ENCODE measurements at regions not wholly inside any gene's neighbourhood (a gene's known extent, or its start where the extent isn't known, plus 50 kb on each side); places are given as distances from the start of the nearest gene placed in this dataset.

DNA sequence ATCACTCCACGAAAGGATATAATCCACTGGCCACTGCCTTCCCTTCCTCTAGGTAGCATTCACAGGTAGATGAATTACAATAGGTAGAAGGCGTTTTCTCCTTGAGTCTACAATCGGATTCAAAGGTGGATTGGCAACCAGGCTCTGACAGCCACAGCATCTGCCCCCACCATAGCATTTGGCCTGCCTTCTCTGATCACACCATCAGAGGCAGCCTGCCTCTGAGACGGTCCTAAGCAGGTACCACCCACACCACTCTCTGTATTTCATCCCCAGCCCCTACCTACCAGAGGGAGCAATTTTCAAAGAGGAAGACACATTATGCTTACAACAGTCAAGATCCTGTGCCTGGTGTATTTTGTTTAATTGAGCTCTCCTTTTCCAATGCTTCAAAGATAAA, 210.5 kb upstream of the SPTLC3 start:
- DNase-seq (ENCODE audit: extremely low read depth, low read depth) = no peak
- TF ChIP-seq, protein P1, sequence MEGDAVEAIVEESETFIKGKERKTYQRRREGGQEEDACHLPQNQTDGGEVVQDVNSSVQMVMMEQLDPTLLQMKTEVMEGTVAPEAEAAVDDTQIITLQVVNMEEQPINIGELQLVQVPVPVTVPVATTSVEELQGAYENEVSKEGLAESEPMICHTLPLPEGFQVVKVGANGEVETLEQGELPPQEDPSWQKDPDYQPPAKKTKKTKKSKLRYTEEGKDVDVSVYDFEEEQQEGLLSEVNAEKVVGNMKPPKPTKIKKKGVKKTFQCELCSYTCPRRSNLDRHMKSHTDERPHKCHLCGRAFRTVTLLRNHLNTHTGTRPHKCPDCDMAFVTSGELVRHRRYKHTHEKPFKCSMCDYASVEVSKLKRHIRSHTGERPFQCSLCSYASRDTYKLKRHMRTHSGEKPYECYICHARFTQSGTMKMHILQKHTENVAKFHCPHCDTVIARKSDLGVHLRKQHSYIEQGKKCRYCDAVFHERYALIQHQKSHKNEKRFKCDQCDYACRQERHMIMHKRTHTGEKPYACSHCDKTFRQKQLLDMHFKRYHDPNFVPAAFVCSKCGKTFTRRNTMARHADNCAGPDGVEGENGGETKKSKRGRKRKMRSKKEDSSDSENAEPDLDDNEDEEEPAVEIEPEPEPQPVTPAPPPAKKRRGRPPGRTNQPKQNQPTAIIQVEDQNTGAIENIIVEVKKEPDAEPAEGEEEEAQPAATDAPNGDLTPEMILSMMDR (IDR thresholded peaks at IDR 0.05; ENCODE audit: low read depth, low read length) = no peak

DNA sequence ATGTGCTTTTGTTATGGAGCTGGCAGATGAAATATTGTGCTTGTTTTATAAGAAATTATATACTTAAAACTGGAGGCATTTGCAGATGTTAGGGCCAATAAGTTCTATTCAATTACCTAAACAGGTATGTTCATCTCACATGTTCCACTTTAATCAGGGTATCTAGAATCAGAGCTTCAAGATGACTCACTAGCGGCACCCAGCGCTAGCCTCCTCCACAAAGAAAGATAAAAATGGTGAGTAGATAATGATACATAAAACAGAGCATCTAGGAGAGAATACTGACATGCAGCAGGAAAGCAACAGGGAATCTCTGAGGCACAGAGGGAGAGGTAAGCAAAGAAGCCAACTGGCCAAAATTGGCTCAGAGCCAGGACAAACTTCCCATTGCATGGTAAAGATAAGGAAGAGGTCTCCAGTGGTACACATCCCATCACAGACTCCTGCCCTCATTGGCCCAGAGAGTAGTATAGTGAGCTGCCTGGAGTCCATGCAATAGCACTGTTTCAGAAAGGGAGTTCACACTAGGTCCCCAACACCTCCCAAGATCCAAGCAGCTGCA, 200.7 kb upstream of the SPTLC3 start:
- TF ChIP-seq, protein P1 (IDR thresholded peaks at IDR 0.05; ENCODE audit: low read depth, low read length) = no peak
- DNase-seq (ENCODE audit: extremely low read depth, low read depth) = no peak

DNA sequence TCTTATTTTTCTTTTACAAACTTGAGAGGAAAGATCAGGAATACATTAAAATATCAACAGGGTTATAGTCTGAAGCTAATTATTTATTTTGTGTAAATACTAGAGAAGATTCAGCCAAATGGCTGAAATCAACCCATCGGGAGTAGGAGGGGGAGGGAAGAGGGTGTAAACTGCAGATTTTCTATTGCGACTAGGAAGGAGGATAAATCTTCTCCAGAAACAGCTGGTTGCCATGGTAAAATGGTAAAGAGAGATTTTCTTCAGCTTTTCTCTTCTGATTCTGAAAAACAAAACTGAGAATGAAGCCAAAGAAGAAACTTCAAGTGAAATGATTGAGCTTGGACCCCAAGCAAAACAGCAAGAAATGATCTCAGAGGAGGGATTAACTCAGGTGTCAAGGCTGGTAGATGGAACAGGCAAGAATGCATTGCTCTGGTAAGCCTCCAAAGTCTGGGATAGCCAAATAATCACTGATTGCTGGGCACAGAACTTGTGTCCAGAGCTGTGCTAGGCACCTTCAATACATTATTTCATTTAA, 193.5 kb upstream of the SPTLC3 start:
- TF ChIP-seq, protein P1 (IDR thresholded peaks at IDR 0.05; ENCODE audit: low read depth, low read length) = no peak
- DNase-seq (ENCODE audit: extremely low read depth, low read depth) = no peak

DNA sequence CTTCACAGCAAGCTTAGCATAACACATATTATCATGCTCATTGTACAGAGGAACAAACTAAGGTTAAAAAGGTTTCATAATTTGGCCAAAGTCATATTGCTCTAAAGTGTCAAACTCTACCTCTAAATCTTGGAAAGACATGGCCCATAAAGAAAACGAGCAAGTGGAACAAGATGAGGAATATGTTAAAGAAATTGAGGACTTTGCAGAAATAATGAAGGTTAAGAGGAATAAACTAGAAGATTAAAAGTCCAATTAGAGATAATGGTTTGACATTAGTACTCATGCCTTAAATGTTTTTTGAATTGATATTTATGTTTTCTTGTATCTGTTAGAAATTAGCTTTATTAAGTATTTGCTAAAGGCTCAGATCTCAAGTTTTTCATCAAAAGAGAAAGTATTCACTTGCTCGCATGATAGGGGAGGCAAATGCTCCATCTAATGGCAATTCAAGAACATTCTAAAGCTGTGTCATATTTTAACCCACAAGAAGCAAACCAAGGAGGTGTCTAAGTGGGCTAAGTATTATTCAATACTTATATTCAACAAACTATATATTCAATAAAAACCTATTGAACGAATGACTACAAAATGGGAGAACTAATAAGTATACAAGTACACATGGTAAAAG, 192.9 kb upstream of the SPTLC3 start:
- TF ChIP-seq, protein P1 (IDR thresholded peaks at IDR 0.05; ENCODE audit: low read depth, low read length) = no peak
- DNase-seq (ENCODE audit: extremely low read depth, low read depth) = no peak

DNA sequence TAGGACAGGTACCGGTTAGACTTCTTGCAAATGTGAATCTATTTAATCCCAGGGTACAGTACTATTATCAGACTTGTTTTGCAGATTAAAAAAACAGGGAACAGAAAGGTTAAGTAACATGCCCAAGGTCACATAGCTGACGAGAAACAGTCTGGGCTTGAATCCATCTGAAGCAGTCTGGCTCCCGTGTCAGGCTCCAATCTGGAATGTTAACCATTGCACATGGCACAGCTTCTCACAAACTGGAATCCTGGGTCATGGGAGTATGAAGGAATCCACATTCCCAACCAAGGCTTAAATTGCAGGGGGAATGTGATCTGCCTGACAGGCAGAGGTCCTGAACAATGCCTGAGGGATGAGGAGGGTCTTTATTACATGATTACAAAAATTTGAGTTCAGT, 187.5 kb upstream of the SPTLC3 start:
- TF ChIP-seq, protein P1 (IDR thresholded peaks at IDR 0.05; ENCODE audit: low read depth, low read length) = no peak
- DNase-seq (ENCODE audit: extremely low read depth, low read depth) = no peak

DNA sequence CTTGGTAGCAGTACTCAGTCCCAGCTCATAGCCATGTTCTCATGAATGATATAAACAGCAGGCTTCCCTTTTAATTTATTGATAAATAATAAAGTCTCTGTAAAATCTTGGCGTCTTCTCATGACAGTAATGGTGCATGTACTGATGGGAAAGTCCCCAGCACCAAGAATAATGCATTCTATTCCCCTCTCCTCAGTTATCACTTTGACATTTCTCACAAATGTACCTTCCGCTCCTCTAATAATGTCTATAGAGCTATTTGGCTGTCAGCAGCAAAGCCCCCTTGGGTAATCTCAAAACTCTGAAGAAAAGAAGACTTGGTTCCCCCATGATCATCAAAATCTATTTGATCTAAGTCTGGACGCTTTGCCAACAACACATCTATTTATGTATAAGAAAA, 185.0 kb upstream of the SPTLC3 start:
- TF ChIP-seq, protein P1 (IDR thresholded peaks at IDR 0.05; ENCODE audit: low read depth, low read length) = no peak
- DNase-seq (ENCODE audit: extremely low read depth, low read depth) = no peak

DNA sequence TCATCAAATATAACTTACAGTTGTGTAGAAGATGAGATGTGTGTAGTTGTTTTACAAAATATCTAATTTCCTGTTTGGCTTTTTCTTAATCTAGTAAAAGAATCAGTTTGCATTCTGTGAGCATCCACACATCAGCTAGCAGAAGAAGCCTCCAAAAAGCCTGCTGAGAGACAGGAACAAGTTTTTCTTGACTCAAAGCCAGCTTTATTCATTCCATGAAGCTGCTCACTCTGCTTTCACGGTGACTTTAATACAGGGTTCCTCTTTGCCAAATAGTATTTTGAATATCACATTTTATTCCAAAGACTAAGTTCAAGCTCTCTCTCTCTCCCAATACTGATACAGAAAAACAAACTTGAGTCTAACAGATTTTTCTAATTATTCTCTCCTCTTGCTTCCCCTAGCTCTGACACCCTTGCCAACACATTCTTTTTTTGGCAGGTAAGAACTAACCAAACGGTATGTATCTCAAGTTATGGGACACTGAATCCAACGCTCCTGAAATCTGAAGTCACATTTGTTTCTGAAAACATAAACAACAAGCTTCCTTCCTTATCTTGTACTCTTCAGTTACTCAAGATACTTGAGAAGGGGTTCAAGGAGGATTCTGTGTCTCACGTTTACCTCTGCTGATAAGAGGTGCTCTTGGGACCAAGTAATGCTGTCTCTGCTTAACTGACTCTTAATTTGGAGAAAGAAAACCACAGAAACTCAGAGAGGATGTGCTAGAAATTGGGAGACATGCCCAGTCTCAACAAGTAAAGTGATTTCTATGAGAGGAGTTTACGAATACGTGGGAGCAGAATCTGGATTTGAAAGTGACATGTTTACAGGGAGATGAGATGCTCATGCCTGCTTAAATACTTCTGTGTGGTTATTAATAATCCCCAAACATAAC, 184.2 kb upstream of the SPTLC3 start:
- TF ChIP-seq, protein P1 (IDR thresholded peaks at IDR 0.05; ENCODE audit: low read depth, low read length) = no peak
- DNase-seq (ENCODE audit: extremely low read depth, low read depth) = no peak

Measured in AG09319 (cell line).